ENCODE measurements at regions not wholly inside any gene's neighbourhood (a gene's known extent, or its start where the extent isn't known, plus 50 kb on each side); places are given as distances from the start of the nearest gene placed in this dataset.

GRCh38 chr2:117693651-117694050, 120.8 kb upstream of the DDX18 start:
- Histone ChIP-seq H3K79me2 (ENCODE audit: insufficient read depth, low read length) (no peaks in the 10 kb centered on the region), H3K27ac (ENCODE audit: low read length) (no peak overlapping the region), H3K9ac (ENCODE audit: low read depth, low read length) (no peak overlapping the region), H3K4me3 (ENCODE audit: low read depth in 1 of 2, low read length in 2 of 2) (no peak overlapping the region), H4K20me1 (ENCODE audit: insufficient read depth, low read length) (no peaks in the 10 kb centered on the region), H3K4me2 (ENCODE audit: insufficient read depth, low read length) (no peak overlapping the region), H3K4me1 (ENCODE audit: insufficient read depth, low read length) (no peaks in the 10 kb centered on the region), H3K27me3 (ENCODE audit: insufficient read depth, low read length, poor library complexity) (no peaks in the 10 kb centered on the region), H2AFZ (ENCODE audit: low read depth, low read length) (no peak overlapping the region), H3K9me3 (ENCODE audit: insufficient read depth, low read length, severe bottlenecking) (no peaks in the 10 kb centered on the region), H3K36me3 (ENCODE audit: insufficient read depth, low read length) (no peaks in the 10 kb centered on the region)
- TF ChIP-seq, protein P1, sequence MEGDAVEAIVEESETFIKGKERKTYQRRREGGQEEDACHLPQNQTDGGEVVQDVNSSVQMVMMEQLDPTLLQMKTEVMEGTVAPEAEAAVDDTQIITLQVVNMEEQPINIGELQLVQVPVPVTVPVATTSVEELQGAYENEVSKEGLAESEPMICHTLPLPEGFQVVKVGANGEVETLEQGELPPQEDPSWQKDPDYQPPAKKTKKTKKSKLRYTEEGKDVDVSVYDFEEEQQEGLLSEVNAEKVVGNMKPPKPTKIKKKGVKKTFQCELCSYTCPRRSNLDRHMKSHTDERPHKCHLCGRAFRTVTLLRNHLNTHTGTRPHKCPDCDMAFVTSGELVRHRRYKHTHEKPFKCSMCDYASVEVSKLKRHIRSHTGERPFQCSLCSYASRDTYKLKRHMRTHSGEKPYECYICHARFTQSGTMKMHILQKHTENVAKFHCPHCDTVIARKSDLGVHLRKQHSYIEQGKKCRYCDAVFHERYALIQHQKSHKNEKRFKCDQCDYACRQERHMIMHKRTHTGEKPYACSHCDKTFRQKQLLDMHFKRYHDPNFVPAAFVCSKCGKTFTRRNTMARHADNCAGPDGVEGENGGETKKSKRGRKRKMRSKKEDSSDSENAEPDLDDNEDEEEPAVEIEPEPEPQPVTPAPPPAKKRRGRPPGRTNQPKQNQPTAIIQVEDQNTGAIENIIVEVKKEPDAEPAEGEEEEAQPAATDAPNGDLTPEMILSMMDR (IDR thresholded peaks at IDR 0.05; ENCODE audit: borderline replicate concordance, extremely low read depth, low read length, poor library complexity, severe bottlenecking) = no peak
- no peak for TF ChIP-seq EZH2 (IDR thresholded peaks at IDR 0.05; ENCODE audit: borderline replicate concordance, low read depth, low read length, severe bottlenecking)
- ATAC-seq (ENCODE audit: insufficient read depth, low read depth) = no peak
- DNase-seq = no peak

GRCh38 chr2:117698287-117698686, 116.2 kb upstream of the DDX18 start:
- Histone ChIP-seq H3K9ac (ENCODE audit: low read depth, low read length) (no peak overlapping the region), H4K20me1 (ENCODE audit: insufficient read depth, low read length) (no peaks in the 10 kb centered on the region), H3K36me3 (ENCODE audit: insufficient read depth, low read length) (no peaks in the 10 kb centered on the region), H2AFZ (ENCODE audit: low read depth, low read length) (no peak overlapping the region), H3K27me3 (ENCODE audit: insufficient read depth, low read length, poor library complexity) (no peaks in the 10 kb centered on the region), H3K79me2 (ENCODE audit: insufficient read depth, low read length) (no peaks in the 10 kb centered on the region), H3K4me2 (ENCODE audit: insufficient read depth, low read length) (no peak overlapping the region), H3K9me3 (ENCODE audit: insufficient read depth, low read length, severe bottlenecking) (no peaks in the 10 kb centered on the region), H3K4me3 (ENCODE audit: low read depth in 1 of 2, low read length in 2 of 2) (no peak overlapping the region), H3K27ac (ENCODE audit: low read length) (no peak overlapping the region), H3K4me1 (ENCODE audit: insufficient read depth, low read length) (no peaks in the 10 kb centered on the region)
- TF ChIP-seq, protein P1 (IDR thresholded peaks at IDR 0.05; ENCODE audit: borderline replicate concordance, extremely low read depth, low read length, poor library complexity, severe bottlenecking) = no peak
- no peak for TF ChIP-seq EZH2 (IDR thresholded peaks at IDR 0.05; ENCODE audit: borderline replicate concordance, low read depth, low read length, severe bottlenecking)
- DNase-seq (no peak), ATAC-seq (ENCODE audit: insufficient read depth, low read depth) (no peak)

- Histone ChIP-seq H3K79me2 (ENCODE audit: insufficient read depth, low read length) (no peaks in the 10 kb centered on the region), H3K27ac (ENCODE audit: low read length) (no peak overlapping the region), H3K36me3 (ENCODE audit: insufficient read depth, low read length) (no peaks in the 10 kb centered on the region), H4K20me1 (ENCODE audit: insufficient read depth, low read length) (no peaks in the 10 kb centered on the region), H3K9me3 (ENCODE audit: insufficient read depth, low read length, severe bottlenecking) (no peaks in the 10 kb centered on the region), H3K9ac (ENCODE audit: low read depth, low read length) (no peak overlapping the region), H2AFZ (ENCODE audit: low read depth, low read length) (no peak overlapping the region), H3K4me2 (ENCODE audit: insufficient read depth, low read length) (no peak overlapping the region), H3K27me3 (ENCODE audit: insufficient read depth, low read length, poor library complexity) (no peaks in the 10 kb centered on the region), H3K4me3 (ENCODE audit: low read depth in 1 of 2, low read length in 2 of 2) (no peak overlapping the region), H3K4me1 (ENCODE audit: insufficient read depth, low read length) (no peaks in the 10 kb centered on the region)
- TF ChIP-seq, protein P1 (IDR thresholded peaks at IDR 0.05; ENCODE audit: borderline replicate concordance, extremely low read depth, low read length, poor library complexity, severe bottlenecking) = no peak
- TF ChIP-seq EZH2 (IDR thresholded peaks at IDR 0.05; ENCODE audit: borderline replicate concordance, low read depth, low read length, severe bottlenecking) = no peak
- ATAC-seq (ENCODE audit: insufficient read depth, low read depth) (no peak), DNase-seq (no peak)
Observed at GRCh38 chr2:117698819-117699218, 115.7 kb upstream of the DDX18 start.

DNA sequence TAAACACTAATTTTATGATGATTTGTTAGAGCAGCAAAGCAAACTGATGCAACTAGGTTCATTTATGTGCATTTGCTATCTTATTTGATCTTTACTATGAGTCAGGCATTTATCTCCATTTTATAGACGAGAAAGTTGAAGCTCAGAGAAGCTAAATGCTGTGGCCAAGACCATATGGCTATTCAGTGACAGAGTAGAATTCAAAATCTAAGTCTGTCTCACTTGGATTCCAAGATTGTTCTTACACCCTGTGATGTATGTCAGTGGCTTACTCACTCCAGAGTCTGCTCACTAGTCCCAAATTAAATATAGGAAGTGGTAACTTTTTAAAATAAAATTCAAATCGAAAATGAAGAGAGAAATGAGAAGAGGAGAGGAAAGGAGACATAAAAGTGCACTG, 114.0 kb upstream of the DDX18 start:
- Histone ChIP-seq H3K9ac (ENCODE audit: low read depth, low read length) (no peak overlapping the region), H2AFZ (ENCODE audit: low read depth, low read length) (no peak overlapping the region), H3K9me3 (ENCODE audit: insufficient read depth, low read length, severe bottlenecking) (no peaks in the 10 kb centered on the region), H3K27me3 (ENCODE audit: insufficient read depth, low read length, poor library complexity) (no peaks in the 10 kb centered on the region), H3K4me1 (ENCODE audit: insufficient read depth, low read length) (no peaks in the 10 kb centered on the region), H3K4me3 (ENCODE audit: low read depth in 1 of 2, low read length in 2 of 2) (no peak overlapping the region), H3K79me2 (ENCODE audit: insufficient read depth, low read length) (no peaks in the 10 kb centered on the region), H3K27ac (ENCODE audit: low read length) (no peak overlapping the region), H4K20me1 (ENCODE audit: insufficient read depth, low read length) (no peaks in the 10 kb centered on the region), H3K36me3 (ENCODE audit: insufficient read depth, low read length) (no peaks in the 10 kb centered on the region), H3K4me2 (ENCODE audit: insufficient read depth, low read length) (no peak overlapping the region)
- no peak for ATAC-seq (ENCODE audit: insufficient read depth, low read depth)
- DNase-seq = no peak
- TF ChIP-seq, protein P1 (IDR thresholded peaks at IDR 0.05; ENCODE audit: borderline replicate concordance, extremely low read depth, low read length, poor library complexity, severe bottlenecking) = no peak
- no peak for TF ChIP-seq EZH2 (IDR thresholded peaks at IDR 0.05; ENCODE audit: borderline replicate concordance, low read depth, low read length, severe bottlenecking)

Data from DND-41 (cell line).